Transverse colon (tissue), 4 donors: ENCODE measurements at regions not wholly inside any gene's neighbourhood (a gene's known extent, or its start where the extent isn't known, plus 50 kb on each side); places are given as distances from the start of the nearest gene placed in this dataset.

Source experiments
- EP300 ChIP-seq: sonication (generic); formaldehyde crosslinking; IDR thresholded peaks from one replicate; pipeline ENCODE4 v1.6.1; 2017; ENCODE audit warnings: antibody characterized with exemption, low read depth
- POLR2A ChIP-seq: fragments of 450-650 bp; IDR thresholded peaks from one replicate; pipeline ENCODE4 v1.6.1; 2016; ENCODE audit warnings: antibody characterized with exemption, mild to moderate bottlenecking, moderate library complexity
- POLR2AphosphoS5 ChIP-seq, 3 donors: sonication (generic); formaldehyde crosslinking; IDR thresholded peaks; one replicate each; pipeline ENCODE4 v1.6.1; 2016; ENCODE audit warnings: antibody characterized with exemption in 3 of 3
- TF ChIP-seq, protein P1 (sequence below), 5 experiments: fragments of 200-600 bp in 3 of 5; fragments of 450-650 bp in 2 of 5; sonication (generic) in 3 of 5; IDR thresholded peaks; 1 replicate in 2 of 5; 2 replicates in 3 of 5; pipeline ENCODE4 v1.5.1; 2016 to 2017; ENCODE audit warnings: antibody characterized with exemption in 5 of 5, inconsistent platforms in 3 of 5, mild to moderate bottlenecking in 2 of 5, moderate library complexity in 1 of 5

DNA sequence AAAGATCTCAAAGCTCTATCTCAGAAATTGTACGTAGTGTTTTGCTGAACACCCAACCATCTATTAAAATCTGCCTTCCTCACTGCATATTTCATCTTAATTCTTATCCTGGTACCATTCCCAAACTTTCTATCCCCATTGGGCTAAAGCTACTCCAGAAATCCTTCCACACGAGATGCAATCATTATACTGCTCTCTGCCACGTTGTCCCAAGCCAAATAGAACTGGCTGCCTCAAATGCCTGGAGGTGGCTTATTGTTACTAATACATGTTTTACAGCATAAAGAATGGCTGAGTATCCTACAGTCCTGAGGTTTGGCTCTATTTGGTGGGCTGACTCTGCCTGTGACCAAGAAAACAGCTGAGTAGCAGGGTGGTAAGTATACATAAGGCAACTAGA, 306.0 kb upstream of the ACVR2A start:
- TF ChIP-seq, protein P1, sequence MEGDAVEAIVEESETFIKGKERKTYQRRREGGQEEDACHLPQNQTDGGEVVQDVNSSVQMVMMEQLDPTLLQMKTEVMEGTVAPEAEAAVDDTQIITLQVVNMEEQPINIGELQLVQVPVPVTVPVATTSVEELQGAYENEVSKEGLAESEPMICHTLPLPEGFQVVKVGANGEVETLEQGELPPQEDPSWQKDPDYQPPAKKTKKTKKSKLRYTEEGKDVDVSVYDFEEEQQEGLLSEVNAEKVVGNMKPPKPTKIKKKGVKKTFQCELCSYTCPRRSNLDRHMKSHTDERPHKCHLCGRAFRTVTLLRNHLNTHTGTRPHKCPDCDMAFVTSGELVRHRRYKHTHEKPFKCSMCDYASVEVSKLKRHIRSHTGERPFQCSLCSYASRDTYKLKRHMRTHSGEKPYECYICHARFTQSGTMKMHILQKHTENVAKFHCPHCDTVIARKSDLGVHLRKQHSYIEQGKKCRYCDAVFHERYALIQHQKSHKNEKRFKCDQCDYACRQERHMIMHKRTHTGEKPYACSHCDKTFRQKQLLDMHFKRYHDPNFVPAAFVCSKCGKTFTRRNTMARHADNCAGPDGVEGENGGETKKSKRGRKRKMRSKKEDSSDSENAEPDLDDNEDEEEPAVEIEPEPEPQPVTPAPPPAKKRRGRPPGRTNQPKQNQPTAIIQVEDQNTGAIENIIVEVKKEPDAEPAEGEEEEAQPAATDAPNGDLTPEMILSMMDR (IDR thresholded peaks at IDR 0.05), result no peak
- no peak for TF ChIP-seq EP300
- TF ChIP-seq POLR2AphosphoS5 (IDR thresholded peaks at IDR 0.05), result no peak
- TF ChIP-seq POLR2A, result no peak
